Amniotic epithelial cell (primary cell): ENCODE measurements at regions not wholly inside any gene's neighbourhood (a gene's known extent, or its start where the extent isn't known, plus 50 kb on each side); places are given as distances from the start of the nearest gene placed in this dataset.
A peak's percentile ranks its signal among the peaks of the same experiment; 100 is the strongest.

Experiments
- DNase-seq: peaks from one replicate; pipeline ENCODE4 v3.0.0-alpha.2; 2010; ENCODE audit warnings: low read depth

DNA sequence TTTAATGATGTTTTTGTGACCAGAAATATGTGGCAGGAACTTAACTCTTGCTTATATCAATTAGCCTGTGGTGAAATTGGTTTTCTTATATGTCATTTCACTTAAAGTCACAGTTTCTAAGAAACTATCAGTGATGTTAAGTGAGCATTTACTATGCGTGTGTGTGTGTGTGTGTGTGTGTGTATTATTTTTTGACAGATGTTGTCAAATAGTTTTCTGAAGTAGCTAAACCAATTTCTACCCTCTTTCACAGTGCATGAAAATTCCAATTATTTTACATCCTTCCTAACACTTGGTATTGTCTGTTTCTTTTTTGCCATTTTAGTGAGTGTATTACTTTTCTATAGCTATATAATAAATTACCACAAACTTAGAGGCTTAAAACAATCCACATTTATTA is 122.1 kb upstream of the CAND1 start:
- DNase-seq = no peak

DNA sequence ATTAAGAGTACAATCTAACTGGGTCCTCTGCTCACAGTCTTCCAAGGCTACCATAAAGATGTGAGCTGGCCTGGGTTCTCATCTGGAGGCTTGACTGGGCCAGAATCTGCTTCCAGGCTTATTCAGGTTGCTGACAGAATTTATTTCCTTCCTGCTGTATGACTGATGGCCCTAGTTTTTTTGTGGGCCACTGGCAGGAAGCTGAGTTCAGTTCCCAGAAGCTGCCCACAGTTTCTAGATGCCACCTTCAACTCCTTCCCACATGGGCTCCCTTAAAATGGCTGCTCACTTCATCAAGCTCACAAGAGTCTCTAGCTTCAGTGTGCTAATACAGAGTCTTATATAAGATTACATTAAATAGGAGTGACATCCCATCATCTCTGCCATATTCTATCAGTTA is 121.7 kb upstream of the CAND1 start:
- DNase-seq = no peak

DNA sequence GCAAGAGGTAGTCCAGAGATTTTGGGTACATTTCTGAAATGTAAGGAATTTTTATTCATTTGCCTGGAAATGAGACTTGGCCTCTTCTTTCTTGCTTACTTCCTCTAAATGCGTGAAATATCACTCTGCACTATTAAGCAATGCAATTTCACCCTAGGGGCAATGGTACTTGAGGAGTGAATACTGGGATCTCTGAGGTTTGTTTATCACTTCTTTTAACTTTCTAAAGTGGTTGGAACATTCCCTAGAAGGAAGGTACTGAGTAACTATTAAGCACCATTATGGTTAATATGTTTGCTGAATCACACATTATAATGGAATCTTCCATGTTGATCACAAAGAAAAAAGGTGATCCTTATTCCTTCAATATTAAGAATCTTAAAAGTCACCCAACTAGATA is 120.9 kb upstream of the CAND1 start:
- no peak for DNase-seq

DNA sequence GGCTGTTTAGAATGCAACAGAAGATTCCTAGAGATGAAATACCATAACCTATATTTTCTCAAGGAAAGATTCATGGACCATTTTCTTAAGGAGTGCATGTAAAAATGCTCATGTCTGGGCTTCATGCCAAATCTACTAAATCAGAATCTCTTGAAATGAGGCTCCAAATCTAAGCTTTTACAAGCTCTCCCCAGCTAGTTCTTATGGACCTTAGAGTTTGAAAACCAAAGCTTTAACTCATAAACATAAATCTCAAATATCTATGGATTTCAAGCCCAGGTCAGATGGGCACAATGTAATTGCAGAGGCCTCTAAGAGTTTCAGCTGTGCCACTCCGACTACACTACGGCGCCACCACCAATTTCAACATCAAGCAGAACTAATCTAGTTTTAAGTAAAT is 117.3 kb upstream of the CAND1 start:
- peak; percentile 42 for DNase-seq

DNA sequence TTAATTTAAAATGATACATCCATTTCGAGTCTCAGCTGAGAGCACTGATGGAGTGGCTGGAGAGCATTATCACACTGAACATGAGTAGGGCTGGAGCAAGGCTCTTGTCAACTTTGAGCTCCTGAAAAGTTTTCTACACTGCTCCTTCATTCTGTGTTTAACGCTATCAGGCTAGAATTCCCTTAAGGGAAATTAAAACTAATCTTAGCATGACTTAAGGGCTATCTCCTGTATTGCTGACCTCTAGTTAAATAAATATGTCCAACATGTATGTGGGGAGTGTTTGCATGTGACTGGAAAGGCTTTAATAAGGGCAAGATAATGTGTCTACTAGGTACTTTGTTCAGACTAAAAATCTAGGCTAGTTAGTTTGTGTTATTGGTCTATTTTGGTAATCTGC is 116.7 kb upstream of the CAND1 start:
- no peak for DNase-seq

DNA sequence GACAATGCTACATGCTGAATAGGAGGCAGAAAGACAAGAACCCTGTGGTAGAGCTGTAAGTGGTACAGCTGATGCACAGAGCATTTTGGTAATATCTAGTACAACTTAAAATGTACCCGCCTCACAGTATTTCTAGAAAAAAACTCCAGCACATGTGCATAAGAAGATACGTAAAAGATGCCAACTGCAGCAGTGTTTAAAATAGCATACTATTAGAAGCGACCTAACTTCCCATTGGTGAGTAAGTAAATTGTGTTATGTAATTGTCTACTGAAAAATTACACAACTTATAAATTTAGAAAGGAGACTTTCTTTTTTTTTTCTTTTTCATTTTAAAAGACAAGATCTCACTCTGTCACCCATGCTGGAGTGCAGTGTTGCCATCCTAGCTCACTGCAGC is 114.3 kb upstream of the CAND1 start:
- DNase-seq = no peak

DNA sequence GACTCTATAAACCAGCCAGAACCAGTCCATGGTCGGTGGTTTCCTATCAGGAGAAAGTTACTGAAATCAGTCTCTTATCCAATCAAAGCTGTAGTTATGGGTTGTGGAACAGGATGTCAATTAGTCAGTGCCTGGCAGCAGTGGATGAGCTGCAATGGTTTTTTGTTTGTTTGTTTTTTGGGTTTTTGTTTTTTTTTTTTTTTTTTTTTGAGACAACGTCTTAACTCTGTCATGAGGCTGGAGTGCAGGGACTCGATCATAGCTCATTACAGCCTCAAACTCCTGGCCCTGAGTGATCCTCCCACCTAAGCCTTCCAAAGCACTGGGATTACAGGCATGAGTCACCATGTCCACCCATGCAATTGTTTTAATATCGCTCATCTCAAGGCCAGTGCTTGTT is 113.3 kb upstream of the CAND1 start:
- peak; percentile 87 for DNase-seq

DNA sequence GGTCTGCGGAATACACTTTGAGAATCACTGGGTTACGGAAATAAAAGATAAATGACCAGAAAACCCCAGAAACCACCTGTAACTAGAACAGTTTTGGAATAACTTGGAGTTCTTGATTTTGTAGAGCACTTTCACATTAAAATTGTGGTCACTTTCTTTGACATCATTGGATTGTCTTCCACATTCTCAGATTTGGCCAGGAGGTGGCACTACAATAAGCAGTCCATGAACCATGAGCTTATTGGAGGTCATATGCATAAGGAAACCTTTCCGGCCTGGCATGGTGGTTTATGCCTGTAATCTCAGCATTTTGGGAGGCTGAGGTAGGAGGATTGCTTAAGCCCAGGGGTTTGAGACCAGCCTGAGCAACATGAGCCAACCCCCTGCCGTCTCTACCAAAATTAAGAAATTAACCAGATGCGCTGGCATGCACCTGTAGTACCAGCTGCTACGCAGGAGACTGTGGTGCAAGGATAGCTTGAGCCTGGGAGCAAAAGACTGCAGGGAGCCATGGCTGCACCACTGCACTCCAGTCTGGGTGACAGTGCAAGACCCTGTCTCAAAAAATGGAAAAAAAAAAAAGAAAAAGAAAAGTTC is 107.7 kb upstream of the CAND1 start:
- peak; percentile 46 for DNase-seq

DNA sequence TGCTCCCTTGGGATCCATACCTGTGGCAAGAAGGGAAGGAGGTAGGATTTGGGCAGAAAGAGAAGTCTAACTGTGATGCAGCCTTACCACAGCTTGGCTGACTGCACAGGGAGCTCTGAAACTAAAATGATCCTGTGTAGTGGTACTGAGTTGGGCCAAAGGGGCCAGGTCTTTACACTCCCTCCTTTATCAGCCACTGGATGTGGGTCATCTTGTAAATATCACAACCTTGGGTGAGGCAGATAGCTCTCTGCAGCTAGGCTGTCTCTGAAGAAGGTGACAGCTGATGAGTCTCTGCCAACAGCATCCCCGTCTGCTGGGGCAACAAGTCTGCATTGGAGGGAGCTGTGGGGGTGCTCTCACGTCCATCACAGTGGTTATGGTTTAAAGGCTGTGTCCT is 95.9 kb upstream of the CAND1 start:
- no peak for DNase-seq

DNA sequence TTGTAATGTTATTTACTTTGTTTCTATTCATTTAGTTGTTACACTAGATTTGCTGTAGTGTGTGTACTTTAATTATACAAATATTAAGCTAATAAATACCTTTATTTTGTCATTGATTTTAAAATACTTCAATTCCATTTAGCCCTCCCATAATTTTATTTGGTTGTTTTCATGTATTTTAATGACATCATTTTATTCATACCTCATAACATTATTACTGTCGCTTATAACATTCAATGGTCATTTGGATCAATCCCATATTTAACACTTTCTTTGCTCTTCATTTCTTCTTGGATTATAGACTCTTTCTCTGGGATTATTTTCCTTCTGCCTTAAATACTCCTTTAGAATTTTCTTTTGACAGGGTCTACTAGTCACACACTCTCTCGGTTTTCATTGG is 86.6 kb upstream of the CAND1 start:
- no peak for DNase-seq

DNA sequence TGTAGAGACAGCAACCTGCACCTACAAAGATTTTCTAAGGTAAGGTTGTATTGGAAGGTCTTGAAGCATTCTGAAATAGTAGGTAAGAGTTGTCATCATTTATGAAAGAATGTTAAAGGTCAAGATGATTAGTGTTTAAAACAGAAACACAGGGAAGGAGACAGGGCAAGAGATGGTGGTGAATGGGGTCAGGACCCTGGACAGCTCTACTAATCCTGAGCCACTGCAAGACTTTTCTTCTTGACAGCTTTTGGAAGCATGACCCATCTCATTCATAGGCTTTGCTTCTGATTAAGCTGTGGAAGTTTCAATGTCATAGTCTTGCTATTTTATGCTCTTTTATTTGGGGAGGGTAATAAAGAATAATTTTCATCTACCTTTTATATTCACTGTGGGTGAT is 75.5 kb upstream of the CAND1 start:
- peak; percentile 53 for DNase-seq

DNA sequence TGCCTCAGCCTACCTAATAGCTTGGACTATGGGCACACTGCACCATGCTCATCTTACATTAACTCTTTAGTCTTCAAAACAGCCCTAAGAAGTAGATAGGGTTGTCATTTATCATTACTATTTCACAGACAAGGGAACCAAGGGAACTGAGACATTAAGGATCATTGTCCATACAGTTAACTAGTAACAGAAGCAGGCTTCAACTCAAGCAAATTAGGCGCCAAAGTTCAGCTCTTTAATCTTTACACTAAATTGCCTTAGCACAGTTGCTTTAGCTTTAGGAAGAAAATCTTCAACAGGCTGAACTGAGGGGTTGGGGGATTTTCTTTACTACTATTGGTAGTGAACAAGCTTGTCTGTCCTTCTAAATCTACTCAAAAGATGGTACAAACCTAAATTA is 68.8 kb upstream of the CAND1 start:
- DNase-seq = no peak

DNA sequence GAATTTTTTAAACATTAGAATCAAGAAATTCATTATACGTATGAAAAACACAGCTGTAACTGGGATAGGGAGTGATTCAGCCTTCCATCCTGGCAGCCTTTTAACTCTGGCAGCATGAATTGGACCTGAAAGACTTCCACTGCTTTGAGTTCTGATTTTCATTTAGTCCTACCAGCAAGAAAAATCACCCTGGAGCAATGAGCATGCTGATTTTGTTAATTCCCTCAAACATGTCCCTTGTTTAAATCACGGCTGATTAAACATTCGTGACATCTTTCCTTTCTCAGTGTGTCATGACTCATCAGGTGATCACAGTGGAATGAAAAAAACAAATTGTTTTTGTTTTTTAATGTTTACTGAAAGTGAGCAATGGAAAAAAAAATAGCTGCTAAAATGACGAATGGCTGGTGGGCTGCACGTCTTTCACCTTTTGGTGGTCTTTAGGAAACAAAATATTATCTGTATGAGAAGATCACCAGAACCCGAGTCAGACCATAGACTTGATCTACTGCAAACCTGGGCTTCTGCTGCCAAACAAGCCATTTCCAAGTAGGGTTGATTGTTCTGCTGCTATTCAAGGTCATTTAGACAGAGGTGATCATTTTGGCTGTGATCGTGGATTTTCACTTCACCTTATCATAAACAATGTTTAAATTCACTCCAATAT is 67.0 kb upstream of the CAND1 start:
- no peak for DNase-seq

DNA sequence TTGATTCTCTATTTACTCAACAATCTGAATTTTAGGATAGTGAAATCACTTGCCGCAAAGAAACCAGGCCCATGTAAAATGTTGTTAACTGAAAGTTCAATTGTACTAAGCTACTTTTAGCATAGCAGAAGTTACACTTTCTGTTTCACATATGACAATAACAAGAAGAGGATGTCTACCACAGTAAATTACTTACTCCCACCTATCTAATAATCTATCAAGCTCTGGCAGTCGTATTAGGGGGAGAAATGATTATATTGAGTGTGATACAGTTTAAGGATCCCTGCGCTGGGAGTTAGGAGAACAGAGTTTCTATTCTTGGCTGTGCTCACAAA is 66.5 kb upstream of the CAND1 start:
- DNase-seq = no peak

DNA sequence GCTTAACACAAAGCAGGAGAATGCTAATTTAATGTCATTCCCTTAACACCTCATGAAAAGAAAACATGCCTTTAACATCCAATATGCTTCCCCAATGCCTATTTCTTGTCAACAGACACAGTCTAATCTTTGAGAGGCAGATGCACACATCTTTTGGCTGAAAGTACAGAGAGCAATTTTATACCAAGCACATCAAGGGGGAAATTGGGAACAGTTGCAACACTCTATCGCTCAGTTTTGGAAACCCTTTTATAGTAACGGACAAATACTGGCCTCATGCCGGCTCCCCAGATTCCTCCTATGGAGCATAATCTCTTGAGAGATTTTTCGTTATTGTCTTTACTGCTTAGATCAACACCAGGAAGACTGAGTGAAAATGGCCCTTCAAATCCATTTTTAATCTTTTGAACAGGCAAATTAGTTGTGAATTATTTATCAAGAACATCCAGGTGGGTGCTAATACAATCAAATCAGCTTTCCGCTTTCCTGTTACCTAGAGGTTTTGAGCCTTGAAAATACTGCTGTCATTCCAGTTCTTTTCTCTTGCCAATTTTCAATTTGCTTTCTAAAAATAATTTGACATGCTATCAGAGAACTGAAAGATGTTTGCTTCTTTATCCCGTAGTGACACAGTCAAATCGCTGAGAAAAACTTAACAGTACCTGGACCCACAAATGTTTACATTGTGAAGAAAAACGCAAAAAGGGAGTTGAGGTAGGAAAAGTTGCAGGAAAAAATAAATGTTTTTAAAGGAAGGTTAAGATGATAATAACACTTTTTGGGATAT is 60.7 kb upstream of the CAND1 start:
- no peak for DNase-seq

DNA sequence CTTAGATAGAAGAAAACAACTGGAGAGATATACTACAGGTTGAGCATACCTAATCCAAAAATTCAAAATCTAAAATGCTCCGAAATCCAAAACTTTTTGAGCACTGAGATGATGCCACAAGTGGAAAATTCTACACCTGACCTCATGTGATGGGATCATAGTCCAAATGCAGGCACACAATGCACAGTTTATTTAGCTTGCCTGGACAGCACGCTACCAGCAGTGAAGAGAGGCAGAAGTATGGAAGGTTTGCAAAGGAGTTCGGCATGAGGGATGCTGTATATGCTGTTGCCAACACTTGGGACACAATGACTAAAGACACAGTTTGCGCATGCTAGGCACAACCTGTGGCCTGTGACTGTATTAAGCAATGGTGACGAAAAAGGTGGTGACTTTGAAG is 58.1 kb upstream of the CAND1 start:
- DNase-seq = no peak

DNA sequence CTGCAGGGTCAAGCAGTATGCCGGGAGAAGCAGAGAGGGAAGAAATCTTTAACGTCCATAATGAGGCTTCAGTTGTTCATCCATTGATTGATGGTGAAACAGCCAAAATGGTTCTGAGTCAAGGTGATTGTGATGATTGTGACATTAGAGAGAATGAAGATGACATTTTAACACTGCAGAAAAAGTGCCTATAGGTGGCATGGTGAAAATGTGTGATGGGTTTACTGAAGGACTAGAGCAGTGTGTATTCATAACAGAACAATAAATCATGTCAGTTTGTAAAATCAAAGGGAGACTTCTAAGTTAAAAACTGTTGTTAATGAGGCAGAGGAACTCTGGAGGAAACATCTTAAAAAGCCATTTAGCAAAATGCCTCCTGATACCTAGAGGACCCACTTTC is 57.7 kb upstream of the CAND1 start:
- DNase-seq = no peak

DNA sequence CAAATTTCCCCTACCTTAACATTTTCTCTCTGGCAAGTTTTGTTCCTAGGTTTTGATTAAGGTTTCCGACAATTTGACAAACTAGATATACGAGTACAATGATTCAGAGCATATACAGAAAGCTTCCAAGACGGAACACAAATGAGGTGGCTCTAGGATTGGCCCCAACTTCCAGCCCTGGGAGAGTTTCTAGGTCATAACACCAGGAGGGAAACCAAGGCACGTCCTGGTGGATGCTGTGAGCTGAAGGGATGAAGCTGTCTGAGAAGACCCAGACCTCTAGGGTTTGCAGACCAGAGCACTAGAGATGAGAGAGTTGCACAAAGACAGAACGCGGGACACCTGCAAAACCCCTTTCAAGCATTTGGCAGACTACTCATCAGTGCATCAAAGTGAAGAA is 51.5 kb upstream of the CAND1 start:
- no peak for DNase-seq
